ENCODE measurements at regions not wholly inside any gene's neighbourhood (a gene's known extent, or its start where the extent isn't known, plus 50 kb on each side); places are given as distances from the start of the nearest gene placed in this dataset.
"Not testable (repeated sequence)": the region's sequence is repeated elsewhere in the genome, so short reads cannot be mapped to it uniquely, and the experiment has no call there.

DNA sequence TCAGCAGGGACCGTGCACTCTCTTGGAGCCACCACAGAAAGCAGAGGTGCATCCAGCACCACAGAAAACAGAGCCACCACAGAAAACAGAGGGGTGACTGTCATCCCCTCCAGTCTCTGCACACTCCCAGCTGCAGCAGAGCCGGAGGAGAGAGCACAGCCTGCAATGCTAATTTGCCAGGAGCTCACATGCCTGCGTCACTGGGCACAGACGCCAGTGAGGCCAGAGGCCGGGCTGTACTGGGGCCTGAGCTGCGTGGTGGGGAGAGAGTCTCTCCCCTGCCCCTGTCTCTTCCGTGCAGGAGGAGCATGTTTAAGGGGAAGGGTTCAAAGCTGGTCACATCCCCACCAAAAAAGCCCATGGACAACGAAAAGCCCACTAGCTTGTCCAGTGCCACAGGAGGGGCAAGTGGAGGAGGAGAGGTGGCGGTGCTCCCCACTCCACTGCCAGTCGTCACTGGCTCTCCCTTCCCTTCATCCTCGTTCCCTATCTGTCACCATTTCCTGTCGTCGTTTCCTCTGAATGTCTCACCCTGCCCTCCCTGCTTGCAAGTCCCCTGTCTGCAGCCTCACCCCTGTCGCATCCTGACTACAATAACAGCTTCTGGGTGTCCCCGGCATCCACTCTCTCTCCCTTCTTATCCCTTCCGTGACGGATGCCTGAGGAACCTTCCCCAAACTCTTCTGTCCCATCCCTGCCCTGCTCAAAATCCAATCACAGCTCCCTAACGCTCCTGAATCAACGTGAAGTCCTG, 260.0 kb downstream of the OR4F29 start:
- TF ChIP-seq EZH2phosphoT487 (IDR thresholded peaks at IDR 0.05): not testable (repeated sequence)
- TF ChIP-seq, protein P1, sequence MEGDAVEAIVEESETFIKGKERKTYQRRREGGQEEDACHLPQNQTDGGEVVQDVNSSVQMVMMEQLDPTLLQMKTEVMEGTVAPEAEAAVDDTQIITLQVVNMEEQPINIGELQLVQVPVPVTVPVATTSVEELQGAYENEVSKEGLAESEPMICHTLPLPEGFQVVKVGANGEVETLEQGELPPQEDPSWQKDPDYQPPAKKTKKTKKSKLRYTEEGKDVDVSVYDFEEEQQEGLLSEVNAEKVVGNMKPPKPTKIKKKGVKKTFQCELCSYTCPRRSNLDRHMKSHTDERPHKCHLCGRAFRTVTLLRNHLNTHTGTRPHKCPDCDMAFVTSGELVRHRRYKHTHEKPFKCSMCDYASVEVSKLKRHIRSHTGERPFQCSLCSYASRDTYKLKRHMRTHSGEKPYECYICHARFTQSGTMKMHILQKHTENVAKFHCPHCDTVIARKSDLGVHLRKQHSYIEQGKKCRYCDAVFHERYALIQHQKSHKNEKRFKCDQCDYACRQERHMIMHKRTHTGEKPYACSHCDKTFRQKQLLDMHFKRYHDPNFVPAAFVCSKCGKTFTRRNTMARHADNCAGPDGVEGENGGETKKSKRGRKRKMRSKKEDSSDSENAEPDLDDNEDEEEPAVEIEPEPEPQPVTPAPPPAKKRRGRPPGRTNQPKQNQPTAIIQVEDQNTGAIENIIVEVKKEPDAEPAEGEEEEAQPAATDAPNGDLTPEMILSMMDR (IDR thresholded peaks at IDR 0.05): not testable (repeated sequence)

Data from neural progenitor cell (in vitro differentiated cells).